NCI-H69 (cell line): ENCODE measurements at regions not wholly inside any gene's neighbourhood (a gene's known extent, or its start where the extent isn't known, plus 50 kb on each side); places are given as distances from the start of the nearest gene placed in this dataset.
A peak's percentile ranks its signal among the peaks of the same experiment; 100 is the strongest.
"Not testable (repeated sequence)": the region's sequence is repeated elsewhere in the genome, so short reads cannot be mapped to it uniquely, and the experiment has no call there.

Source experiments
- DNase-seq: peaks from one replicate; lab custom pipeline; 2025; lab: John Stamatoyannopoulos, UW

DNA sequence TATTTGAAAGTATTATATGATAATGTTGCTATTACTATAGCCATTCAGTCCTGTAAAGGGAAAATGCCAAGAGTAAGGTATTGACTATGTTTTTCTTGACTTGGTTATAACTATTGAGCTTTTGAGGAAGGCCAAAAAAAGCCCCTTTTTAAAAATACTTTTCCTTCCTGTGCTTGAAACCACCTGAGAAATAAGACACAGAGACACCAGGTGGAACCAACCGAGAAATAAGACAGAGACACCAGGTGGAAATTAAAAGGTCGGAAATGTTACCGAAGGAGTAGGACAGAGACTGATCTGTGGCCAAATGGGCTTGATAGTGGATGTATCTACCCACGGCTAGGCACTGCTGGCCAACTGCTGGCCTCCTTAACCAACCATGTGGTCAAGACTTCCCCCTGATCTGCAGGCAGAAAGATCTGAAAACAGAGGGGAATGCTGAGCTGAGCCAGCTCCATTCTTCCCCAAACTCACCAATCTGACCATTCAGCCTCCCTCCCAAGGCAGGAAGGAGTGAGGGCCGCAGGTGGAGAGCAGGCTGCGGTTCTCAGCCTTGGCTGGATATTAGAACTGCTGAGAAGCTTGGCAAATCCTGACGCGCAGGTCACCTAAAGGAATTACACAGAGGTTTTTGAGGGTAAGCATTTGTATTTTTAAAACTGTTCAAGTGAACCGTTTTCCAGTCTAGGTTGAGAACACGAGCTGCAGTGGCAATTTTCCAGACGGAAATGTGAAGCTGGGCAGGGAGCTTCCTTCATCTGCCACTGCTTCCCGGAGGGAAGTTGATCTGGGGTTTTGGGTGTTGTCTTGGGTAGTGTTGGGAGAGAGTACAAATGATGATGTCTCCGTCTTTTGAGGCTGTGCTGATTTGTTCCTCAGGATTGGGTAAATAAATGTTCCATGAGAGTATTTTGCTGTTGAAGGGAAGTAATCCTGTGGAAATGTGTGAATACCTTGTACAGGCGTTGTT is 121.7 kb upstream of the EXOC2 start:
- no peak for DNase-seq

DNA sequence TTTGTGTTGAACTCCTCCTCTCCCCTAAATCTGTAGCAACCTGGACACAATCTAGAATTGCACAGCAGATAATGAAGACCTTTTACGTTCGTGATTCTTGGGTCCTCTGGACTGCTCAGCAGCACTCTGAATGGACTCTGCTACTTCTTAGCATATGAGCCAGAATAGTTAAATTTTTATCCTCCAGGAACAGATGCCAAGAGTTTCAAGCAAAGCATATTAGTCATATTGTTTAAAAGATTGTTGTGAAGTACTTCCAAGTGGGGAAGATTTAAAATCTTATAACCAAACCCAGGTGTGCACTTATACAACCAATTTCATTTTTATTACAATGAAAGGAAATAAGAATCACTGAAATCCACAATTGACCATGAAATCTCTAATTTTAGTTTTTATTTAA is 118.9 kb upstream of the EXOC2 start:
- DNase-seq = no peak

DNA sequence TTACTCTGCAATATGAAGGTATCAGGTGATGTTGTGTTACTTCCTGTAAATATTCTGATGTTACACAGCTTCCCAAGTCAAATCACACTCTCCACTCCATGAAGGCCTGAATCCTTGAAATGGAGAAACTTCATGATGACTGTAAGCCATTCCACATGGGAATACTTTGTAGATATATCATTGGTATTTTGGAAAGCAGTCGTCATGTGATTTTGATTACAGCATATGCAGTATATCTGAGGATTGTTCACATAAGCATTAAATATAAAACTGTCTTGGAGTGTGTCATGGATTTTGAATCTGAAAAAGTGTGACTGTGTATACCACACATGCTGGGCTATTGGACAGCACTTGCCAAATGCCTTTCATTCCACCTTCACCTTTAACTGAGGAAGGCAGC is 118.3 kb upstream of the EXOC2 start:
- no peak for DNase-seq

DNA sequence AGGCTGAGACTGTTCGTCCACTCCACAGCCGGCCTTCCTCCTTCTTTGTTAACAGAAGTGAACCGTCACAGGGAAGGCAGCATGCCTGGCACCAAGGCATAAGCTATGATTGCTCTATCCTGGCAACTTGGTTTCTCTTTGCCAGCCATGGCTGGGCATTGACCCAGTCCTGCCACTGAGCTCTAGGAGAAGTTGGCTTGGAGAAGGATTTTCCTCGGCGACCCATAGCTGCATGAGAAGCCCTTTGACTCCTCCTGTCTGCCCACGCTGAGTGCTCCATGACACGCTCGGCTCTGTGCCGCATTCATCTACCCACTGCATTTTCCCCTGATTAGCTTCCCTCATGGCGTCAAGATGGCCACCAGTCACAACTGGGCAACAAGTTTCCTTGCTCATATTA is 111.8 kb upstream of the EXOC2 start:
- DNase-seq = no peak

DNA sequence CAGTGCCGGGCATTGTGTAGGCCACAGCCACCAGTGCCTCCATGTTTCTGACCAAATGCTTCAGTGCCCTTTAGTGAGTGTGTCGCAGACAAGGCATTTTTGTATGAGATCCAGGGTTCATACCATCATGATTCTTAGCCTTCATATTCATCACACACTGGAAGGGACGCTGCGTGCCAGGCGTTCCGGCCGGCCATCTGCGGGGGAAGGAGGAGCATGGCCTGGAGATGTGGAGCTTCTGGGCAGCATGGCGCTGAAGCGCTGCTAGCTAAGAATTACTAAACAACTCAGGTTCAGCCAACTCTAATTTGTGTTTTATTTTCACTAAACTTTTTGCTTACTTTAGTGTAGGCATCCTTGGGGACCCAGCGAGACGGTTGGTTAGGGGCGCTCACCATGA is 111.4 kb upstream of the EXOC2 start:
- DNase-seq = no peak

DNA sequence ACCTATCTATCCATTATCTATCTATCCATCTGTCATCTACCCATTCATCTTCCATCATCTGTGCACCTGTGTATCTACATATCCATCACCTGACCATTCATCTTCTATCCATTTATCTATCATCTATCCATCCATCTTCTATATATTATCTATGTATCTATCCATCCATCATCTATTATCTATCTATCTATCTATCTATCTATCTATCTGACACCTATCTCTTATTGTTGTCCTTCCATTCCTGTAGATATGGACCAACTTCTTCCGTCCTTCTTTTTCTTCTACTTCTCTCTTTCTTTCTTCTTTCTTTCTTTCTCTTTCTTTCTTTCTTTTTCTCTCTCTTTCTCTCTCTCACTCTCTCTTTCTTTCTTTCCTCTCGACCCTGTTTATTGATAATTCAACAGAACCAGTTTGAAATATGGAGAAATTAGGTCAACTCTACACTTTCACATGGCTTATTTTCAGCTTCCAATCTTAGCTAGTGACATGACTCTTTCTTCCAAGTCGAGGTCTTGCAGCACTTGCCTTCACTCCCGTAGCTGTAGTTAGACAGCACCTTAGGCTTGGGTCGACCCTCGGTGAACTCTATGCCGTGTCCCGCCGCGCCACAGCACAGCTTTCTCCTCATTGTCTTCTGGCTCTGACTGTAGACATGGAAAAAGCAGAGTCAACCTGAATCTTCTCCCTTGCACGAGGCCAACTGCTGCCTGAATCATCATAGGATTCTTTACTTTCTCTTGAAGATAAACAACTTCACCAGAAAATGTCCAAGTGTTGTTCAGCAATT is 110.4 kb upstream of the EXOC2 start:
- DNase-seq = no peak

DNA sequence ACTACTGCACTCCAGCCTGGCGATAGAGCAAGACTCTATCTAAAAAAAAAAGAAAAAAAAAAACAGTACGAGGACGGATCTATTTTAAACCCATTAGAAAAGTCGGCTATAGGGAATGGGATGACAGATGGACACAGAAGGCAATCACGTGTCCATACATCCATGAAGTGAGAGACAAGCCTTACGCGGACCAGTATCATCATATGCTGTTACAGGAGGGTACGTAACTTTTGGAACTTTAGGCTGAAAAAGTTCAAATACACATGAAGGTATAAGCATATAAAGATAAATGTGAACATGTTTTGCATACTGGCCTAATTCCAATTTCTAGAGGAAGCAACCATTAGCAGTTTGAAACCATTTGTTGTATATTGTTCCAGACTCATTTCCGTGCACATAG is 109.8 kb upstream of the EXOC2 start:
- no peak for DNase-seq

DNA sequence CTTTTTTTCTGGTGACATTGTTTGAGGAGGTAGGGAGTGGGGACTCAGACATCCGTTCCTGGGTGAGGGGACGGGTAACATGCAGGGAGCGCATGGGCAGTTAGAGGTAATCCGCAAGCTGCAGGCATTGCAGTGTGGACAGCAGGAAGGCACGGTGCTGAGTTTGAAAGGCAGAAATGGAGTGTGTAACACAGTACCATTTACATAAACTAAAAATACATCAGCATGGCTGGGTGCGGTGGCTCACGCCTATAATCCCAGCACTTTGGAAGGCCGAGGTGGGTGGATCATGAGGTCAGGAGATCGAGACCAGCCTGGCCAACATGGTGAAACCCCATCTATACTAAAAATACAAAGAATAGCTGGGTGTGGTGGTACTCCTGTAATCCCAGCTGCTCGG is 109.3 kb upstream of the EXOC2 start:
- not testable (repeated sequence) for DNase-seq

DNA sequence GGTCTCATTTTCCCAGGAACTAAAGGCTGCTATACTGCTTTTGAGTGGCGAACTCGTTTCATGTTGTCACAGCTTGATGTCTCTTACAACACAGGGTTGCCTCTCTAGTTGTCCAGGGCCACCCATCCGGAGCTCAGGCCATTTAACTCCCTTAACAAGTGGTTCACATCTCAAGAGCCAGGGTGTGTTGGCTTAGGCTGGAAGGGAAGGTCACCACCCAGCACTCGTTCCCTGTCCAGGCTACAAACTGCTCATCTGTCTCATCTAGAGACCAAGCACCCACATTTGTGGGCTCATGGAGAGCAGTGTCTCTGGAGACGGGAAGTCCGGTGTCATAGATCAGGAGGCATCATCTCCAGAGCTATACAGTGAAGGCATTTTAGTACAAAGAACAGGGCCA is 106.8 kb upstream of the EXOC2 start:
- no peak for DNase-seq

DNA sequence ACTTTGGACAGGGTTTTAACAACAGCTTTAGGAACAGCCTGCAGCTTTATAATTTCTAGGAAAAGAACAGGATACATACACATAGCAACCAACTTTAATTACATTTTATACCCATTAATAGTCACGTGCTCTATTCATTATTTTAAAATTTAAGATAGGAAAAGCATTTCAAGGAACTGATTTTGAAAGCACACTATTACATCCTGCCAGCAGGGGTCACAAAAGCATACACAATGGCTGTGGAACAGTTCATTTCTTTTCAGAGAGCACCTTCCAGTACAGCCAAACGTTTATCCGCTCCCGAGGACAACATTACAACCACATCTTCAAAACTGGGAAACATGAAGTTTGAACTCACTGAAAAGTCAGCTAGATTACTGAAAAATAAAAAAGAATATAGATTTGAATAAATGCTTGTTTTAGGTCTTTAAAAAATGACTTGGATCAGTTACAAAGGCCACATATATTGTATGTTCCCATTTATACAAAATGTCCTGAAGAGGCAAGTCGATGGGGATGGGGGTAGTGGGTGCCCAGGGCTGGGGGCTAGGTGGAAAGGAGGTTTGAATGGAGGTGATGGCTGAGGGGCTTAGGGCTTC is 104.6 kb upstream of the EXOC2 start:
- peak; percentile 73 for DNase-seq

DNA sequence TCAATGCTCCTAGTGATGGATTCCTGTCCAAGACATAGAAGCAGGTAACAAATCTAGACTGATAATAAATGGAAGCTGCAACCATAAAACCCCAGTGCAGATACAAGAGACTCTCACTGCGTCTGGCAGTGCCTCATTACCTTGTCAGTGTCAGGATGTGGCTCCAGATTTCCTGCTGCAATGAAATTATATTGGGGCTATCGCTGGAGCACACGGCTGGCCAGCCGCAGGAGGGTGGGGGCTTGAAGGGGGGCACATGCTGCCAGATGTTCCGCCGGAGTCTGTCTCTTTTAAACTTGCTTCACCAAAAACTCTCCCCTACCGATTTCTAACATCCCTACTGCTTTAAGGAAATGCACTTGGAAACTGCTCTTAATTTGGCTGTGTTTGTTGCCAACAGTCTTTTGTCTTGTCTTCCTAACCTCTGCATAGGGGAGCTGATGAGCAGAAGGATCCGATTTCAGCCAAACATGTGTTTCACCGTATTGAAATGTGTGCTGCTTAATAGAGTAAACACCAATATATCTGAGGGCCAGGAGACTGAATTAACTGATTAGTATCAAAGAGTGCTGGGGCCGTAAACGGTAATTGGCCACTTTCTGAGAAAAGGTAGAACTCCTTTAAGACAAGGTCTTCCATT is 102.2 kb upstream of the EXOC2 start:
- peak; percentile 82 for DNase-seq

DNA sequence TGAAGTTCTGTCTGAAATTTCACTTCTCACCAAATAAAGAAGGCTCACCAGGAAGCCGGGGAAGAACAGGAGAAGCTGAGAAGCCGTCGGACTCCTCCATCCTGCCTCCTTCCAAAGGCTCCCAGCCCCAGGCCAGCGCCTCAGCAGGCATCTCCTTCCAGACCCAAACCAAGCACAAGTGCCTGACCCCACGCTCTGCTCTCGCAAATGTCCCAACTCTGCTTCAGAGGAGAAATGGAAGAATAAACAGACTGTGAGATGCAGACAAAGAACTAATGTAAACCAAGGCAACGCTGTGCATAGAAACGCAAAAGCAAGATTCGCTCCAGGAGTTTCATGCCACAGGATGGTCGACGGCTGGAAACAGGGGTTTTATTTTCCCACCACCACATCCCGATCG is 100.3 kb upstream of the EXOC2 start:
- DNase-seq = no peak

DNA sequence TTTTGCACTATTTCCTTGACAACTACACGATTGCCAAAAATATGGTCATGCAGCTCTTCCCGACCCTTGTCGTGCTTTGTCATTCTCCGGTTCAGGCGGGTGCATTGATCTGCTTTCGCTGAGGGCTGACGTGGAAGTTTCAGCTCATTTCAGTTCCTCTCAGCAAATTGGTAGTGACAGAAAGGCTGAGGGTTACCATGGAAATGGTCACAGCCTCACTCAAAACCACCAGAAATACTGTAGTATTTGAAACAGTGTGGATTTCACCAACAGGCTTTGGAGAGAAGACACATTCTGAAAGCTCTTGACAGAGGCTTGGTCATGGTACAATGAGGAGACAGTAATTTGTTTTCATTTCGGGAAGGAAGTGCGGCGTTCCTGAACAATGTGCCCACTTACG is 99.7 kb upstream of the EXOC2 start:
- no peak for DNase-seq

DNA sequence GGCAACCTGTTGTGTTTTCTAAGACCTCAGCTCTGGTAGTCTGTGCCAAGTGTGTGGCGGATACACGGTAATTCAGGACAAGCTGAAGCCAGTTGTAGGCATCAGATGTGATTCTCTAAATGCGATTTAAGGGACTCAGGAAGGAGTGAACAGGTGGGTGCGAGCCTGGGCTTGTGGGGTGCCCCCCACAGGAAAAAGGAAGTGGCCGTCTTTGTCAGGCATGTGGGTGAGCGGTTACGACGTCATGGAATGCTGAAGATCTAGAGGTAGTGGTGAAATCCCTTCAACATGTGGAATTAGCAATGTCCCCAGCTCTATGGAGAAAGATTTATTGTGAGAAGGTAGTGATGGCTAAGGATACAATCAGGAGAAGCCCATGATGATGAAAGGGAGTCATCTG is 95.1 kb upstream of the EXOC2 start:
- DNase-seq = no peak

DNA sequence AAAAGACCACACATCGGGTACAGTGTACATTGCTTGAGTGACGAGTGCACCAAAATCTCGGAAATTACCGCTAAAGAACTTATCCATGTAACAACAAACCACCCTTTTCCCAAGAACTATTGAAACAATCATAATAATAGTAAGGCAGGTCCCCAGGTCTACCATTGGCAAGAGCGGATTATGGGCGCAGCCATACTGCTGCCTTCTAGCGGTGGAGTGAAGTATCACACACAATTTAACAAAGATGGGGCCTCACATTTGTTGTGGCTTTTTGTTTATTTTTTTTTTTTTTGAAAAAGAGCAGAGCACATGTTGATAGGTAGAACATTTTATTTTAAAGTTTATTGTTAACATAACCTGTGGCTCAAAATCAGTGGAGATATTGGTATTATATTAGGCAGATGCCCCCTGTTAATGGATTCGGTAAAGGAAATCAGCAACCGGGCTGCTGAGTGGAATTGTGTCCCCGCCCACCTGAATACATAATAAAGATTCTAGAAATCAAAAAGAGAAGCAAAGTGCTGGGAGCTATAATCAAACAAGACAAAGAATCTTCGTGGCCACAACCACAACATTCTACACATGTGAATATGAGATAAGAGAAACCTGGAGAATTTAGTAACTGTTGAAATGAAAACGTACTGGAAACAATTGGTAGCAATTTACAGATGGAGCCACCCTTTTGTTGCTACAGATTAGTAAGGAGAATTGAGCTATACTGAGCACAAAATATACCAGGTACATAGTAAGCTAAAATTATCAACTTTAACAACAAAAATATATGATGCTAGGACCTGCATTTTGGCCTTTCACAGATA is 94.2 kb upstream of the EXOC2 start:
- peak; percentile 17 for DNase-seq

DNA sequence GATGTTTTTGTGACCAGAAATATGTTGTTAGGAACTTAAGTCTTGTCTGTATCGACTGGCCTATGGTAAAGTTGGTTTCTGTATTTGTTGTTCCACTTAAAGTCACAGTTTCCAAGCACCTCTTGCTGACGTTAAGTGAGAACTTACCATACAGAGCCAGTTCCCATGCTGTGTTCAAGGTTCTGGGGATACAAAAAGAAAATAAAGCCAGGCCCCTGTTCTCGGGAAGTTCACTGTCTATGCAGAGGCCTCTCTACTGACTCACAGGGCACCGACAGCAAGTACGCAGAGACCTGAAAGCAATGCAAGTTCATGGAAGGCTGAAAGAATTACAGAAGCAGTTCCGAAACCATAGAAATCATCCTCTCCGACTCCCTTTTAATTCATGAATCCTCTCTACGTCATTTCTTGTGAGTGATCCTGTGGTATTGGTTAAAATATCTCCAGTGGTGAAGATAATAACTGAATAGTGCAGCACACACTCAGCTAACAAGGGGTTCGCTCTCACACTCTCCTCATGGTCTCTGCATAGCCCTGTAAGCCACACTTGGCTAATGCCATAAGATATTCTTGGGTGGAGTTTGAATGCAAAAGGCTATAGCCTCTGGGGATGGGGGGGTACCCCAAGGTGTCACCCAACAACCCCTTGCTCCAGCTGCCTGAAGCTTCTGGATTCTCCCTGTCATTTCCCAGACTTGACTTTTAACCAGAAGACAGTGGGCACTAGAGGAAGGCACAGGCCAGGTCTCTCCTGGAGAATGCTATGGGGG is 91.2 kb upstream of the EXOC2 start:
- DNase-seq = no peak

DNA sequence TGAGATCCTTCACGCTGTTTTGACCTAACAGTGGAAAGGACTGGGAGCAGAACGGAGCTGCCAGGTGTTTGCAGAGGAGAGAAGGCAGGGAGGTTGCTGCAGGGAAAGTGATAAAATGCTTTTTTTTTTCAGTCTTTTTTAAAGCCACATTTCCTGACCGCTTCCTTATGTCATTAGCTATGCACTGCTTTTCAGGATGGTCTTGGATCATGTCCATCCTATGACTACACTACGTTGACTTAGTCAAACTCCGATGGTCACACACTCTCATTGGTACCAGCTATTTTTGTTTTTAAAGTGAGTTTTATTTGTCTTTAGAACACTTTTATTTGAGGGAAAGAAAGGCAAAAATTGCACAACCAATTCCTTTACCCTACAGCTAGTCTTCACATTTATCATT is 89.2 kb upstream of the EXOC2 start:
- no peak for DNase-seq

DNA sequence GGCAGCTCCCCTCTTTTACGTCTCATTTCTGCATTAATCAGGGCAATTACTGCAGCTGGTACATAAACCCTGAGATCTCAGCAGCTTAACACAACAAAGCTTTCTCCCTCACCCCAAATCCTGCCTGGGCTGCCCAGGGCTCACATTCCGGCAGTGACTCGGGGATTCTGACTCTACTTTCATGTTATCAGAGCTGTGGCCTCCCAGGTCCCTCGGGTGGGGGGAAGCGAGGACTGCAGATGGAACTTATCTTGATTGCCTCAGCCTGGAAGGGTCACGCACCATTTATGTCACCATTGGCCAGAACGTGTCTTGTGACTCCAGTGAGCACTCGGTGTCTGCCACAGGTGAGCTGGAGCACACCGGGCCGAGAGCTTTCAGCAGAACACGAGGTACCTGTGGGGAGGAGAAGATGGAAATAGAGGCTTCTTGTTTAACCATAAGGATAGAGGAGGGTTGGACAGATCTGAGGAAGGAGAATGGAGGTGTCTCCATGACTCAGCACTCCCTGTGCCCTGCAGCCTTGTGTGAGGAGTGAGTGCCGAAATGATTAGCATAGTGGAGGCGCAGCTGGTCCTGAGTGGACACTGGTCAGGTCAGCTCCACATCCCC is 88.5 kb upstream of the EXOC2 start:
- no peak for DNase-seq

DNA sequence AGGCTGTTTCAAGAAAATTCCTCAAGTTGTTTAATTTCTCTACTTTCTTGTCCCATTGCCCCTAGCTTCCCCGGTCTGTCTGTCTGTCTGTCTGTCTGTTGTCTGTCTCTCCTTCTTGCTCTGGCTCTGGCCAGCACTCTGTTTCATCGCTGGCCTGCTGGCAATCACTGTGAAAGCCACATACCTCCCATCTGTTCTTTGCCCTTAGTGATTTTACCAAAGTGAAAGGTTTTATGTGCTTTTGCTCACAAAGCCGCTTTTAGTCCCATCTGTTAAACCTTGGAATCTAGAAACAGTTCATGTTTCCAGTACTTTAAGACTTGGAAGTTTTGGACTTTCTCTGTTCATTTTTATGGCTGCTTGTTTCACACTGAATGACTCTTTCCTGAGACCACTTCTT is 87.8 kb upstream of the EXOC2 start:
- DNase-seq = no peak

DNA sequence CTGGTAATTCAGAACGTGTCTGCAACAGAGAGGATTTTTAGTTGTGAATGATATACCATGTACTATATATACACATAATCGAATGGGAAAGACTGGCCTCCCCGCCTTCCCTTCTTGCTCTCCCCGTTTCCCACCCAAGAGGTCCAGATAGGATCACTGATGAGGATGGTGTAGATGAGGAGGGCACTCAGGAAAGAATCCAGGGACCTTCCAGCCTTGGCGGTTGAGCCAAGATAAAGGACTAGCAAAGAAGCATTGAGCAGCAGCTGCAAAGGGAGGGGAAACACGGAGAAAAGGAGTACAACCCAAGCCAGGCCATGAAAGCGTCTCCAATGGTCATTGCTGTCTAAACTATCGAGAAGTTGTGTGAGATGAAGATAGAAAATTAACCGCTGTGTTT is 84.0 kb upstream of the EXOC2 start:
- DNase-seq = no peak
